ENCODE measurements at regions not wholly inside any gene's neighbourhood (a gene's known extent, or its start where the extent isn't known, plus 50 kb on each side); places are given as distances from the start of the nearest gene placed in this dataset.

DNA sequence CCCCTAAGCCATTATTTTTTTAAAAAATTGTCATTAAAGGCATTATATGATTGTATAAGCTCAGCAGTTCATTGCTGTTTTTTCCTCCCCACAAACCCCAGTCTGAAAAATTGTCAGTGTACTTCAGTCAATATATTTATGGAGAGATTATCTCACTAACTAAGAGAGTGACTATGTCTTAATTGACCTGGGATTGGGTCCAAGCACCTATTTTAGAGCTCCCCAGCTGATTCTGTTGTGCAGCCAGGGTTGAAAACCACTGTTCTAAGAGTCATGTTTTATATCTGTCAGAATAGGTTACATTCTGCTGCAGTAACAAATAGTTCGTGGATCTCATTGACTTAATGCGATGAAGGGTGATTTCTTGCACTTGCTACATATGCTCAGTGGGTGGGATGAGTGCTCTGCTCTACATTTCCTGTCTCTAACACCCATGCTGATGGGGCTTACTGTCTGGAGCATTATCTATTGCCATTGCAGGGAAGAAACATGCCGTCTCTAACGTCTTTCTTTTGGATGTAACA is 171.2 kb upstream of the MPHOSPH6 start:
- H3K27me3 ChIP-seq = no peaks in the 10 kb centered on the region
- no peak for DNase-seq
- WGBS, 2 donors = 85 to 98% methylated on average over 4 of the region's 4 CpGs
- peaks cover 0 to 4% (median 0%) of the 10 kb centered on the region in 4 donors for H3K9me3 ChIP-seq
- no peak for ATAC-seq (ENCODE audit: low FRiP score in 2 of 2)
- TF ChIP-seq POLR2AphosphoS5 (IDR thresholded peaks at IDR 0.05) (no peak), POLR2A (IDR thresholded peaks at IDR 0.05) (no peak), EP300 (IDR thresholded peaks at IDR 0.05) (no peak)
- TF ChIP-seq, protein P1, sequence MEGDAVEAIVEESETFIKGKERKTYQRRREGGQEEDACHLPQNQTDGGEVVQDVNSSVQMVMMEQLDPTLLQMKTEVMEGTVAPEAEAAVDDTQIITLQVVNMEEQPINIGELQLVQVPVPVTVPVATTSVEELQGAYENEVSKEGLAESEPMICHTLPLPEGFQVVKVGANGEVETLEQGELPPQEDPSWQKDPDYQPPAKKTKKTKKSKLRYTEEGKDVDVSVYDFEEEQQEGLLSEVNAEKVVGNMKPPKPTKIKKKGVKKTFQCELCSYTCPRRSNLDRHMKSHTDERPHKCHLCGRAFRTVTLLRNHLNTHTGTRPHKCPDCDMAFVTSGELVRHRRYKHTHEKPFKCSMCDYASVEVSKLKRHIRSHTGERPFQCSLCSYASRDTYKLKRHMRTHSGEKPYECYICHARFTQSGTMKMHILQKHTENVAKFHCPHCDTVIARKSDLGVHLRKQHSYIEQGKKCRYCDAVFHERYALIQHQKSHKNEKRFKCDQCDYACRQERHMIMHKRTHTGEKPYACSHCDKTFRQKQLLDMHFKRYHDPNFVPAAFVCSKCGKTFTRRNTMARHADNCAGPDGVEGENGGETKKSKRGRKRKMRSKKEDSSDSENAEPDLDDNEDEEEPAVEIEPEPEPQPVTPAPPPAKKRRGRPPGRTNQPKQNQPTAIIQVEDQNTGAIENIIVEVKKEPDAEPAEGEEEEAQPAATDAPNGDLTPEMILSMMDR (IDR thresholded peaks at IDR 0.05) = no peak
- no peaks in the 10 kb centered on the region for H3K4me1 ChIP-seq
- no peak overlapping the region for H3K27ac ChIP-seq
- no peaks in the 10 kb centered on the region for H3K36me3 ChIP-seq
- H3K4me3 ChIP-seq = no peak overlapping the region

DNA sequence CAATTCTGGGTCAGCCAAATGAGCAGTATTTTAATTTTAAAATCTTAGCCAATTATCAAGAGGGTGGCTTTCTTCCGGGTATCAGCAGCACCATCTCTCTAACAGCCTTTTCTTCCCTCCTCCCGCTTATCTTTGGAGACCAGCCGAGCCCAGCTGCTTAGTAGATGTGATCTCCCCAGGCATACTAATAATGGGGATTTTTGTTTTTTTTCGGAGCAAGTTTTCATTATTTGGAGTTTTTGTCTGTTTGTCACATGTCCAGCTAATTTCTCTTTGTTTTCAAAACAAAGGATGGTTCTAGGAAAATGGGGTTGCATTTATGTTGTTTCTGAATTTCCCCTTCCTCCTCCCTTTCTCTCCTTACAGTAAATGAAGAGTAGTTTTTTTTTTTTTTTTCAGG is 170.5 kb upstream of the MPHOSPH6 start:
- H3K4me1 ChIP-seq = no peaks in the 10 kb centered on the region
- TF ChIP-seq EP300 (IDR thresholded peaks at IDR 0.05) = no peak
- no peak for TF ChIP-seq POLR2A (IDR thresholded peaks at IDR 0.05)
- TF ChIP-seq, protein P1 (IDR thresholded peaks at IDR 0.05) = no peak
- TF ChIP-seq POLR2AphosphoS5 (IDR thresholded peaks at IDR 0.05) = no peak
- H3K9me3 ChIP-seq = peaks cover 0 to 4% (median 0%) of the 10 kb centered on the region in 4 donors
- no peaks in the 10 kb centered on the region for H3K36me3 ChIP-seq
- H3K4me3 ChIP-seq = no peak overlapping the region
- no peaks in the 10 kb centered on the region for H3K27me3 ChIP-seq
- WGBS, 2 donors = 44 to 56% methylated on average over 4 of the region's 4 CpGs
- H3K27ac ChIP-seq = no peak overlapping the region
- DNase-seq (no peak), ATAC-seq (ENCODE audit: low FRiP score in 2 of 2) (no peak)

DNA sequence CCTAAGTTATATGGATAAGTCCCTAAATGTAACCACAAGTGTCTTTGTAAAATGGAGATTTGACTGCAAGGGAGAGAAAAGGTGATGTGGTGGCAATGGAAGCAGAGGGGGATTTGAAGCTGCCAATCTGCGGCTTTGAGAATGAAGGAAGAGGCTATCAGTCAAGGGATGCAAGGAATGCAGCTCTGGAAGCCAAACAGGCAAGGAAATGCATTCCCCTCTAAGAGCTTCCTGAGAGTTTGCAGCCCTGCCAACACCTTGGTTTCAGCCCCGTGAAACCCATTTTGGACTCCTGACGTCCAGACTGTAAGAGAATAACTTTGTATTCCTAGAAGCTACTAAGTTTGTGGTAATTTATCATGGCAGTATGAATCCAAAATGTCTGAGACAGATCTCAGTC is 167.3 kb upstream of the MPHOSPH6 start:
- Histone ChIP-seq H3K27me3 (no peaks in the 10 kb centered on the region), H3K4me1 (peaks cover 0 to 4% (median under 1%) of the 10 kb centered on the region in 4 donors), H3K9me3 (peaks cover 0 to 4% (median 0%) of the 10 kb centered on the region in 4 donors), H3K27ac (no peak overlapping the region), H3K36me3 (no peaks in the 10 kb centered on the region), H3K4me3 (no peak overlapping the region)
- DNase-seq (no peak), ATAC-seq (ENCODE audit: low FRiP score in 2 of 2) (no peak)
- TF ChIP-seq POLR2AphosphoS5 (IDR thresholded peaks at IDR 0.05) = no peak
- TF ChIP-seq EP300 (IDR thresholded peaks at IDR 0.05) = no peak
- TF ChIP-seq POLR2A (IDR thresholded peaks at IDR 0.05) = no peak
- TF ChIP-seq, protein P1 (IDR thresholded peaks at IDR 0.05) = no peak
- WGBS, 2 donors = 46 to 53% methylated on average over 3 of the region's 3 CpGs

DNA sequence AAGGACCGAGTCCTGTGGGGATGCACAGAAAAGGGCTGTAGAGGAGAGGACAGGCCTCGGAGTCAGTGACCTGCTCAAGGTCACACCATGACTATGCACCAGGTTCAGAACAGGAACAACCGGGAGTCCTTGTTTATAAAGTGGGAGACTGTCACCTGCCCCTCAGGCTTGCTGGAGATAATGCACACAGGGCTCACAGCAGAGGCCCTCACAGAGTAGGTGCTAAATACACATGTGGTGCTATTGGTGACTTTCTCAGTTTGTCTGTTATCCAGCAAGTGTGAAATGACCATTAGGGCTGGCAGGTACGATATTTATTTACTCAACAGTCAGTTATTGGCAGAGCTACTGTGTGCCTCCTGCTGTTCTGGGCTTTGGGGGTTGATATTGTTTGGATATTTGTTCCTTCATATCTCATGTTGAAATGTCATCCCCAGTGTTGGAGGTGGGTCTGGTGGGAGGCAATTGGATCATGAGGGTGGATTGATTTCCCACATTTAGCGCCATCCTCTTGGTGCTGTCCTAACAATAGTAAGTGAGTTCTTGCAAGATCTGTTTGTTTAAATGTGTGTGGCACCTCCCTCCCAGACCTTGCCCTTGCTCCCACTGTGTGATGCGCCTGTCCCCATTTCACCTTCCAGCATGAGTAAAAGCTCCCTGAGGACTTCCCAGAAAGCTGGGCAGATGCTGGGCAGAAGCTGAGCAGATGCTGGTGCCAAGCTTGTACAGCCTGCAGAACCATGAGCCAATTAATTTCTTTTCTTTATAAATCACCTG is 162.1 kb upstream of the MPHOSPH6 start:
- Histone ChIP-seq H3K27me3 (no peaks in the 10 kb centered on the region), H3K4me1 (peaks cover 0 to 10% (median 7%) of the 10 kb centered on the region in 4 donors), H3K4me3 (no peak overlapping the region), H3K9me3 (no peaks in the 10 kb centered on the region), H3K27ac (no peak overlapping the region), H3K36me3 (no peaks in the 10 kb centered on the region)
- ATAC-seq (ENCODE audit: low FRiP score in 2 of 2) (no peak), DNase-seq (no peak)
- TF ChIP-seq POLR2AphosphoS5 (IDR thresholded peaks at IDR 0.05) (no peak), POLR2A (IDR thresholded peaks at IDR 0.05) (no peak), EP300 (IDR thresholded peaks at IDR 0.05) (no peak)
- TF ChIP-seq, protein P1 (IDR thresholded peaks at IDR 0.05) = no peak
- WGBS, 2 donors = 77 to 80% methylated on average over 6 of the region's 6 CpGs

All from upper lobe of left lung (tissue), 6 donors.